ENCODE measurements at regions not wholly inside any gene's neighbourhood (a gene's known extent, or its start where the extent isn't known, plus 50 kb on each side); places are given as distances from the start of the nearest gene placed in this dataset.

DNA sequence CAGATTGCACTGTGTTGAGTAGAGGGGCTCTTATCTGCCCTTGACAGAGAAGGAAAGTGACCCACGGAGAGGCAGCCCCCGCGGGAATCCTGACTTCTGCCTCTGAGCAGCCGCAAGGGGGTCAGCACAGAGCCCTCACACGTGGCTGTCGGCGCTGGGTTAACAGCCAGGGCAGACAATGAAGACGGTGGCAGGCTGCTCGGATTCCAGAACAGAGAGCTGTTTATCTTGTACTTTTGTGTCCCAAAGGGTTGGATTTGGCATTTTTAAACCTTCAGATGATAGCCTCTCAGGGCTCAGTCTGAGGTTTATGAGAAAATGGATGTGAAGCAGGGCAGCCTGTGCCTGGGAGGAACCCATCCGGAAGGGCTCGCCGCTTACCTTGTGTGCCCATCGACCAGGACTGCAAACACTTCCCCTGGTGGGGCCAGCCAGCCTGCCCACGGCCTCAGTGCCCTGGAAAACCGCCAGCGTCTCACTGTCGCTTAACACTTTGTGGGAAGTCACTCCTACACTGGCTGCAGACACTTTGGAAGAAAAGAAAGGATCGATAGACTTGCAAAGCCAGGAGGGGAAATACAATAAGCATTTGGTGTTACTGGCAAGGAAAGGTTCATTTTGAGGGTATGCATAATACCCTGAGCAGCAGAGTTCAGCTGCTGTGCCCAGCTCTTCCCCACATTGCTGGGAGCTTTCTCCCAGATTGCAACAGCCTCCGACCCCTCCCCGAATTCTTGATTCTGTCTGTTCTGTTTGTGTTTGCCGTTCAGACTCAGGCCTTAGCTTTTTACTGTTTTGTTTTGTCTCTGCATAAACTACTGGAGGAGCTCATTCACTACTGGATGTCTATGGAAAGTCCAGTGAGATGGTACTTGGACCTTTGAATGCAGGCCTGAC is 325.3 kb upstream of the MYT1L start:
- intact Hi-C loops (cut with micrococcal nuclease): no loop called here
- BruUV-seq (replicated peaks): no TSS peak
- no peak overlapping the region for H3K27ac Mint-ChIP-seq (ENCODE audit: low read depth, unreplicated experiment)
- TF ChIP-seq, protein P1, sequence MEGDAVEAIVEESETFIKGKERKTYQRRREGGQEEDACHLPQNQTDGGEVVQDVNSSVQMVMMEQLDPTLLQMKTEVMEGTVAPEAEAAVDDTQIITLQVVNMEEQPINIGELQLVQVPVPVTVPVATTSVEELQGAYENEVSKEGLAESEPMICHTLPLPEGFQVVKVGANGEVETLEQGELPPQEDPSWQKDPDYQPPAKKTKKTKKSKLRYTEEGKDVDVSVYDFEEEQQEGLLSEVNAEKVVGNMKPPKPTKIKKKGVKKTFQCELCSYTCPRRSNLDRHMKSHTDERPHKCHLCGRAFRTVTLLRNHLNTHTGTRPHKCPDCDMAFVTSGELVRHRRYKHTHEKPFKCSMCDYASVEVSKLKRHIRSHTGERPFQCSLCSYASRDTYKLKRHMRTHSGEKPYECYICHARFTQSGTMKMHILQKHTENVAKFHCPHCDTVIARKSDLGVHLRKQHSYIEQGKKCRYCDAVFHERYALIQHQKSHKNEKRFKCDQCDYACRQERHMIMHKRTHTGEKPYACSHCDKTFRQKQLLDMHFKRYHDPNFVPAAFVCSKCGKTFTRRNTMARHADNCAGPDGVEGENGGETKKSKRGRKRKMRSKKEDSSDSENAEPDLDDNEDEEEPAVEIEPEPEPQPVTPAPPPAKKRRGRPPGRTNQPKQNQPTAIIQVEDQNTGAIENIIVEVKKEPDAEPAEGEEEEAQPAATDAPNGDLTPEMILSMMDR (IDR thresholded peaks at IDR 0.05; ENCODE audit: unreplicated experiment): no peak
- H3K4me3 Mint-ChIP-seq (ENCODE audit: unreplicated experiment): no peak overlapping the region
- no peak for DNase-seq (ENCODE audit: unreplicated experiment)
- ChIA-PET CTCF (interaction anchor here (0.7 kb wide), 1 partner anchor 9 kb away, joined by 3 read pairs; no protein-coding TSS in a partner anchor), POLR2A (no interaction called here)
- no peaks in the 10 kb centered on the region for H3K4me1 Mint-ChIP-seq (ENCODE audit: insufficient read depth, unreplicated experiment)
- H3K36me3 Mint-ChIP-seq (ENCODE audit: insufficient read depth, unreplicated experiment): no peaks in the 10 kb centered on the region
- H3K27me3 Mint-ChIP-seq (ENCODE audit: insufficient read depth, unreplicated experiment): no peaks in the 10 kb centered on the region
- H3K9me3 Mint-ChIP-seq (ENCODE audit: unreplicated experiment): peaks cover 15% of the 10 kb centered on the region

DNA sequence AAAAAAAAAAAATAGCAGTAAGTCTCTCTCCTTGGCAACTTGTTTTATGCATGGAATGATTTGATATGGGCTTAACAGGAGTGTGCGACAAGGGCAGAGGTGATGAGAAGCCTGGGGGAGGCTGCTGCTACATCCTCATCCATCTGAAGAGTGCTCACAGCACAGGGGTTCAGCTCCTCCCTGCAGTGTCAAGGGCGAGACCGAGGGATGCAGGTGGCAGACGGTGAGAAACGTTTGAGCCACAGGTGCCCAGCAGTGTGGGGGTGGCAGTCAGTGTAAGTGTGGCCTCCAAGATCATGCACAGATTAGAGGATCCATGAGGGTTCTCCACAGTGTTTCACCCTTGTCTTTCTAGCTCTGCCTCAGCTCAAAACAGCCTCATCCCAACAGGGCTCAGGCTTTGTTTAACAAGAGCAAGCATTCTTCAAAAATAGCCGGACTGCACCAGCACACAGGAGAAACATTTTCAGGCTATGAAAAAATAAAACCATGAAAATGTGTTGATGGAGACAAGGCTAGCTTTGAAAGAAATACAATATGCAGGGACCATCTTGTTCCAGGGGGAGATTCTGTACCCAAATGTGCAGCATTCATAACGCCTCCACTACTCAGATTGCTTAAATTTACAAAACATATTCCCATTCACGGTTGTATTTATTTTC is 324.5 kb upstream of the MYT1L start:
- CTCF ChIA-PET: no interaction called here

DNA sequence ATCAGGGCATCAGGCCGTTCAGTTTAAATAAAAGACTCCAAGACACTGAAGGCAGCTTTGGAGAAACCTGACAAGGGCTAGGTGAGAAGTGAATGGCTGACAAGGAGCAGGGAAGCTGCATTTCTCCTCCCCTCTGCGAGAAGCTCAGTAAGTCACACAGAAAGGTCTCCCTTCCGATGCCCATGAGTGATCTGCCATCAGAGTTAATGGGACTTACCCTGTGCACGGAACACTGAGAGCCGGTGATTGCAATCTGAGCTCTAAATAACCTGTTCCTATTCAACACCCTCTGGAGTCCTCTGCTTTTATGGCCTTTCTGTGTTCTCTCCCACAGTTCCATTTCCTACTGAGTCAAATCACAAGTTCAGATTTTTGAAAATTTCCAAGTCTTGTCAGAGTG is 322.2 kb upstream of the MYT1L start:
- Mint-ChIP-seq H3K27ac (ENCODE audit: low read depth, unreplicated experiment) (no peak overlapping the region), H3K27me3 (ENCODE audit: insufficient read depth, unreplicated experiment) (no peaks in the 10 kb centered on the region), H3K9me3 (ENCODE audit: unreplicated experiment) (peaks cover 21% of the 10 kb centered on the region), H3K4me1 (ENCODE audit: insufficient read depth, unreplicated experiment) (no peaks in the 10 kb centered on the region), H3K4me3 (ENCODE audit: unreplicated experiment) (no peak overlapping the region), H3K36me3 (ENCODE audit: insufficient read depth, unreplicated experiment) (no peaks in the 10 kb centered on the region)
- CTCF ChIA-PET: interaction anchor here (0.7 kb wide), 1 partner anchor 13 kb away, joined by 3 read pairs; no protein-coding TSS in a partner anchor
- POLR2A ChIA-PET: no interaction called here
- DNase-seq (ENCODE audit: unreplicated experiment): no peak
- intact Hi-C loops (cut with micrococcal nuclease): no loop called here
- TF ChIP-seq, protein P1 (IDR thresholded peaks at IDR 0.05; ENCODE audit: unreplicated experiment): no peak
- BruUV-seq (replicated peaks): no TSS peak

More for the DNA sequence above, 324.5 kb upstream of the MYT1L start:
- no peak overlapping the region for H3K27ac Mint-ChIP-seq (ENCODE audit: low read depth, unreplicated experiment)
- BruUV-seq (replicated peaks): no TSS peak
- H3K36me3 Mint-ChIP-seq (ENCODE audit: insufficient read depth, unreplicated experiment): no peaks in the 10 kb centered on the region
- TF ChIP-seq, protein P1 (IDR thresholded peaks at IDR 0.05; ENCODE audit: unreplicated experiment): no peak
- no peak overlapping the region for H3K4me3 Mint-ChIP-seq (ENCODE audit: unreplicated experiment)
- H3K9me3 Mint-ChIP-seq (ENCODE audit: unreplicated experiment): peaks cover 15% of the 10 kb centered on the region
- intact Hi-C loops (cut with micrococcal nuclease): no loop called here
- POLR2A ChIA-PET: no interaction called here
- H3K27me3 Mint-ChIP-seq (ENCODE audit: insufficient read depth, unreplicated experiment): no peaks in the 10 kb centered on the region
- H3K4me1 Mint-ChIP-seq (ENCODE audit: insufficient read depth, unreplicated experiment): no peaks in the 10 kb centered on the region
- no peak for DNase-seq (ENCODE audit: unreplicated experiment)

DNA sequence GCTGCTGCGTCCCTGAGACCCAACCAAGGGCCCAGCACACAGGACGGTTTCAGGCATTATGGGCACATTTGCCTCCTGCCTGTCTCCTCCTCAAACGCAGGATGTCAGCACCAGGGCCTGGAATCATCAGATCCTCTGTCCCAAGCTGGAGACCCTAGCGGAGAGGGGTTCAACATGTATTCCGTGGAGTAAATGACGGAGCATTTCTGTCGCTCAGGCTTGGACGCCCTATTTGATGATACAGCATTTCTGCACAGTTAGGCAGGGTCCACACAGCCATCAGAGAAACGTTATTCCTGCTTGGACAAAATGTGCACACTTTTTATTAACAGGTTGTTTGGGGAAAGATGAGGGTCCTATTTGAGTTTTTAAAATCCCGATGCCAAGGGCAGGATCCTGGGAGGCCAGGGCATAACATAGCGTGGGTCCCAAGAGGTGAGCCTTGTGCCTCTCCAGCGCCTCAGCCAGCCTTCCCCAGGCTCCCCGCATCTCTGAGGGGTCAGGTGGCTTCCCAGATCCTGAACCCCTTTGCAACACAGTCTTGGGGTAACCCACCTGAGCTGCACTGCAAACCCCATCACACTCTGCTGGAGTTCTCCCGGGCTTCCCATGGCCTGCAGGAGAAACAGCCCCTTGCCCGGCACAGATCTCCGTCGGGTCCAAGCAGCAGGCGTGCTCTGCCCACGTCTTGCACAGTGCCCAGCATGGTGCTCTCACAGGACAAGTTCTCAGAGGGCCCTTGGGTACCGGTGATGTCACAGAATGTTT is 319.7 kb upstream of the MYT1L start:
- ChIA-PET POLR2A (no interaction called here), CTCF (no interaction called here)
- TF ChIP-seq, protein P1 (IDR thresholded peaks at IDR 0.05; ENCODE audit: unreplicated experiment): no peak
- Mint-ChIP-seq H3K27me3 (ENCODE audit: insufficient read depth, unreplicated experiment) (no peaks in the 10 kb centered on the region), H3K27ac (ENCODE audit: low read depth, unreplicated experiment) (no peak overlapping the region), H3K4me3 (ENCODE audit: unreplicated experiment) (no peak overlapping the region), H3K36me3 (ENCODE audit: insufficient read depth, unreplicated experiment) (no peaks in the 10 kb centered on the region), H3K4me1 (ENCODE audit: insufficient read depth, unreplicated experiment) (peaks cover 10% of the 10 kb centered on the region), H3K9me3 (ENCODE audit: unreplicated experiment) (peaks cover 21% of the 10 kb centered on the region)
- no peak for DNase-seq (ENCODE audit: unreplicated experiment)
- BruUV-seq (replicated peaks): no TSS peak
- intact Hi-C loops (cut with micrococcal nuclease): no loop called here

Measured in MCF 10A (cell line).